K562 (cell line): ENCODE measurements at regions not wholly inside any gene's neighbourhood (a gene's known extent, or its start where the extent isn't known, plus 50 kb on each side); places are given as distances from the start of the nearest gene placed in this dataset.
A peak's percentile ranks its signal among the peaks of the same experiment; 100 is the strongest.

Experiments used
- ATAC-seq: fragments of 200-7000 bp; cut with Tn5 transposase; 3 replicates; pipeline ENCODE4 v1.9.1; 2020; ENCODE audit warnings: moderate library complexity
- BruUV-seq: library from RNA; stranded (reverse); fragments of 400-500 nt; replicated peaks from 2 replicates; lab custom pipeline; 2021; lab: Mats Ljungman, UMichigan
- CTCF ChIA-PET: fragments of 300-600 bp; formaldehyde crosslinking; extraction: SDS; loops from one replicate; lab custom pipeline; 2021; ENCODE audit warnings: low intra/inter-chr PET ratio; lab: Yijun Ruan, JAX
- POLR2A ChIA-PET: fragments of 300-600, 350-650 bp; sonication (Branson Sonifier 250); formaldehyde crosslinking; extraction: SDS; loops from one replicate; lab custom pipeline; 2021; ENCODE audit warnings: antibody characterized with exemption, inconsistent platforms; lab: Yijun Ruan, JAX
- DNase-seq, 4 experiments: peaks; one replicate each; pipeline versions ENCODE4 v3.0.0 to v3.0.0-alpha.2; 2011 to 2018; ENCODE audit warnings: low spot score in 3 of 4, mixed read lengths in 3 of 4; ENCODE audit errors: extremely low read depth in 1 of 4
- FAIRE-seq: peaks from 2 replicates; lab custom pipeline; 2011; peaks lifted over from hg19 to GRCh38; lab: Jason Lieb, UNC
- H2AFZ ChIP-seq: 2 replicates; pipeline ENCODE4 v1.6.0; 2011; ENCODE audit warnings: low read depth, low read length, control low read depth, inconsistent platforms
- H3K27ac ChIP-seq: fragments of 200-600 bp; 3 replicates; pipeline ENCODE4 v1.8.0; 2011; ENCODE audit warnings: low read depth, mild to moderate bottlenecking, control low read depth, inconsistent platforms, low read length, moderate library complexity, mixed read lengths; ENCODE audit errors: extremely low read depth
- H3K27me3 ChIP-seq, 2 experiments: fragments of 300-600 bp in 1 of 2; 2 replicates in 1 of 2; 3 replicates in 1 of 2; pipeline versions ENCODE4 v1.6.0 to v1.8.0; 2011; ENCODE audit warnings: inconsistent platforms in 2 of 2, low read length in 2 of 2, mild to moderate bottlenecking in 1 of 2, mixed read lengths in 1 of 2, moderate library complexity in 1 of 2; ENCODE audit not compliant: control insufficient read depth in 2 of 2, insufficient read depth in 2 of 2
- H3K36me3 ChIP-seq: fragments of 300-600 bp; 3 replicates; pipeline ENCODE4 v1.8.0; 2011; ENCODE audit warnings: mild to moderate bottlenecking, low read length, inconsistent platforms; ENCODE audit not compliant: control insufficient read depth, insufficient read depth
- H3K4me1 ChIP-seq, 2 experiments: fragments of 200-600 bp in 1 of 2; replicated peaks in 1 of 2; 2 replicates in 1 of 2; 3 replicates in 1 of 2; pipeline versions ENCODE4 v1.5.1 to v1.8.0; 2011; ENCODE audit warnings: inconsistent platforms in 2 of 2, low read length in 2 of 2, mild to moderate bottlenecking in 1 of 2, mixed read lengths in 1 of 2, moderate library complexity in 1 of 2; ENCODE audit not compliant: control insufficient read depth in 2 of 2, insufficient read depth in 2 of 2
- H3K4me2 ChIP-seq: 2 replicates; pipeline ENCODE4 v1.6.1; 2011; ENCODE audit warnings: low read length, control low read depth, inconsistent platforms, mixed read lengths; ENCODE audit not compliant: insufficient read depth
- H3K4me3 ChIP-seq: fragments of 200-600 bp; sonication (generic), shearing (Covaris generic); 2 replicates; pipeline ENCODE4 v1.5.1; 2016; ENCODE audit warnings: control low read depth, inconsistent platforms
- H3K79me2 ChIP-seq: fragments of 200-600 bp; 3 replicates; pipeline ENCODE4 v1.8.0; 2011; ENCODE audit warnings: low read length, inconsistent platforms; ENCODE audit not compliant: control insufficient read depth, insufficient read depth
- H3K9ac ChIP-seq, 2 experiments: 2 replicates each; pipeline versions ENCODE4 v1.6.0 to v1.6.1; 2011; ENCODE audit warnings: low read depth in 2 of 2, low read length in 2 of 2, control low read depth in 1 of 2, inconsistent platforms in 1 of 2, mild to moderate bottlenecking in 1 of 2, mixed read lengths in 1 of 2; ENCODE audit not compliant: insufficient read depth in 1 of 2
- H3K9me1 ChIP-seq: one replicate; pipeline ENCODE4 v1.6.0; 2011; ENCODE audit warnings: inconsistent platforms, mild to moderate bottlenecking, low read length, moderate library complexity; ENCODE audit not compliant: control insufficient read depth, insufficient read depth
- H3K9me3 ChIP-seq: replicated peaks from 2 replicates; pipeline ENCODE4 v1.5.1; 2011; ENCODE audit warnings: low read depth, low read length, inconsistent platforms; ENCODE audit not compliant: control insufficient read depth, insufficient read depth
- H4K20me1 ChIP-seq: replicated peaks from 2 replicates; pipeline ENCODE4 v1.6.1; 2011; ENCODE audit warnings: low read length, inconsistent platforms, mixed read lengths; ENCODE audit not compliant: control insufficient read depth, insufficient read depth
- CBX5 ChIP-seq: IDR thresholded peaks from 2 replicates; pipeline ENCODE4 v1.6.1; 2014; ENCODE audit warnings: low read depth, borderline replicate concordance
- ELF1 ChIP-seq: fragments of 200-800 bp; sonication (Bioruptor generic); IDR thresholded peaks from 2 replicates; pipeline ENCODE4 v1.6.1; 2016; ENCODE audit warnings: missing genetic modification characterization, missing compliant biosample characterization
- GATAD2B ChIP-seq: fragments of 450-650 bp; IDR thresholded peaks from 2 replicates; pipeline ENCODE4 v1.6.1; 2017; ENCODE audit warnings: mild to moderate bottlenecking, borderline replicate concordance
- KLF1 ChIP-seq: fragments of 450-650 bp; IDR thresholded peaks from 2 replicates; pipeline ENCODE4 v1.6.1; 2016; ENCODE audit warnings: missing genetic modification characterization, missing compliant biosample characterization
- MAFF ChIP-seq: IDR thresholded peaks from 2 replicates; pipeline ENCODE4 v1.6.1; 2012; ENCODE audit warnings: low read length, improper control_type of control experiment
- MEF2D ChIP-seq: conservative IDR thresholded peaks from 2 replicates; pipeline ENCODE4 v1.6.1; 2016; ENCODE audit warnings: low read depth, missing genetic modification characterization, missing compliant biosample characterization
- NFE2 ChIP-seq: IDR thresholded peaks from 2 replicates; pipeline ENCODE4 v1.6.1; 2014; ENCODE audit warnings: antibody characterized with exemption, low read depth
- PHTF2 ChIP-seq: fragments of 250-450 bp; sonication (Bioruptor Pico); IDR thresholded peaks from 2 replicates; pipeline ENCODE4 v1.5.0; 2021; ENCODE audit warnings: mild to moderate bottlenecking
- POLR2A ChIP-seq: fragments of 450-650 bp; conservative IDR thresholded peaks from 2 replicates; pipeline ENCODE4 v1.6.1; 2016
- PYGO2 ChIP-seq: fragments of 450-650 bp; IDR thresholded peaks from 2 replicates; pipeline ENCODE4 v1.6.1; 2016; ENCODE audit warnings: mild to moderate bottlenecking, missing genetic modification characterization, moderate library complexity, missing compliant biosample characterization
- SAFB ChIP-seq: fragments of 200-400 bp; formaldehyde crosslinking; IDR thresholded peaks from 2 replicates; pipeline ENCODE4 v1.6.1; 2017; ENCODE audit warnings: low read depth, low read length, borderline replicate concordance
- SNIP1 ChIP-seq: fragments of 450-650 bp; IDR thresholded peaks from 2 replicates; pipeline ENCODE4 v1.7.1; 2017; ENCODE audit warnings: low read depth, mild to moderate bottlenecking
- SOX6 ChIP-seq: fragments of 450-650 bp; IDR thresholded peaks from 2 replicates; pipeline ENCODE4 v1.6.1; 2014; ENCODE audit warnings: mild to moderate bottlenecking
- SPI1 ChIP-seq: IDR thresholded peaks from 2 replicates; pipeline ENCODE4 v1.6.1; 2011; ENCODE audit warnings: low read depth, low read length, control low read depth, borderline replicate concordance
- STAT5A ChIP-seq: IDR thresholded peaks from 2 replicates; pipeline ENCODE4 v1.6.1; 2012; ENCODE audit warnings: low read length, inconsistent platforms, borderline replicate concordance
- ZBTB26 ChIP-seq: fragments of 450-650 bp; formaldehyde crosslinking; IDR thresholded peaks from 2 replicates; pipeline ENCODE4 v1.4.0; 2022; ENCODE audit warnings: missing genetic modification characterization
- ZKSCAN8 ChIP-seq: fragments of 200-800 bp; sonication (Bioruptor generic); IDR thresholded peaks from 2 replicates; pipeline ENCODE4 v1.6.1; 2016; ENCODE audit warnings: missing genetic modification characterization, missing compliant biosample characterization
- ZNF175 ChIP-seq: fragments of 200-800 bp; sonication (Bioruptor generic); IDR thresholded peaks from 2 replicates; pipeline ENCODE4 v1.6.1; 2016; ENCODE audit warnings: low read depth, mild to moderate bottlenecking, missing genetic modification characterization, missing compliant biosample characterization
- ZNF263 ChIP-seq: sonication (generic); formaldehyde crosslinking; IDR thresholded peaks from 2 replicates; pipeline ENCODE4 v1.8.0; 2022; ENCODE audit warnings: mild to moderate bottlenecking, missing genetic modification reagents, borderline replicate concordance
- ZNF347 ChIP-seq: fragments of 450-650 bp; formaldehyde crosslinking; IDR thresholded peaks from 2 replicates; pipeline ENCODE4 v1.4.0; 2020; ENCODE audit warnings: low read depth, mild to moderate bottlenecking, moderate library complexity
- ZNF561 ChIP-seq: fragments of 450-650 bp; formaldehyde crosslinking; conservative IDR thresholded peaks from 2 replicates; pipeline ENCODE4 v1.4.0; 2020; ENCODE audit warnings: mild to moderate bottlenecking, moderate library complexity
- ZNF584 ChIP-seq: fragments of 200-800 bp; sonication (Bioruptor generic); IDR thresholded peaks from 2 replicates; pipeline ENCODE4 v1.6.1; 2016; ENCODE audit warnings: low read depth, mild to moderate bottlenecking, missing genetic modification characterization, missing compliant biosample characterization
- ZNF668 ChIP-seq: fragments of 250-450 bp; sonication (Bioruptor Pico); IDR thresholded peaks from 2 replicates; pipeline ENCODE4 v1.8.0; 2022; ENCODE audit warnings: mild to moderate bottlenecking, inconsistent platforms
- ZNF76 ChIP-seq: fragments of 250-450 bp; sonication (Bioruptor Pico); IDR thresholded peaks from 2 replicates; pipeline ENCODE4 v1.4.0; 2020; ENCODE audit warnings: mild to moderate bottlenecking, moderate library complexity, borderline replicate concordance
- ZNF79 ChIP-seq: fragments of 250-450 bp; sonication (Bioruptor Pico); IDR thresholded peaks from 2 replicates; pipeline ENCODE4 v1.4.0; 2020; ENCODE audit warnings: low read depth, mild to moderate bottlenecking, moderate library complexity
- WGBS: fragments of 100-300 bp; shearing (Covaris generic); methylation state at CpG from one replicate; pipeline ENCODE4 v1.1.6; 2016; ENCODE audit warnings: low coverage, mixed read lengths; ENCODE audit not compliant: insufficient coverage; ENCODE audit errors: missing lambda C conversion rate; 5-methylcytosine and 5-hydroxymethylcytosine counted together
- in situ Hi-C: fragments of 300-500 bp; cut with MboI; formaldehyde crosslinking; loops from 4 replicates; pipeline ENCODE4 v1.15.0; 2018; ENCODE audit warnings: inconsistent platforms, mixed read lengths
- intact Hi-C: fragments of 100-400 bp; cut with micrococcal nuclease; formaldehyde crosslinking; loops from 2 replicates; pipeline ENCODE4 v1.14.2; 2022

- intact Hi-C loops: loop anchor here (10.0 kb wide), 1 partner anchor 866 kb away; the partner anchor contains the start of gene SYPL1
- Histone ChIP-seq H3K9ac (peak overlapping the region in 1 of 2 experiments; percentile 4; a peak in 1 of 4 replicates), H3K9me1 (no peaks in the 10 kb centered on the region), H3K36me3 (no peaks in the 10 kb centered on the region), H4K20me1 (no peaks in the 10 kb centered on the region), H3K4me2 (peak overlapping the region; percentile 73; the same call in 1 of the 2 replicates), H3K27ac (peak overlapping the region; percentile 89), H3K27me3 (no peaks in the 10 kb centered on the region), H2AFZ (peak overlapping the region; percentile 92), H3K9me3 (no peaks in the 10 kb centered on the region), H3K79me2 (no peaks in the 10 kb centered on the region; the same call in 2 of the 3 replicates), H3K4me1 (peaks cover 25 to 63% of the 10 kb centered on the region in 2 experiments), H3K4me3 (no peak overlapping the region)
- POLR2A ChIA-PET: interaction anchor here (0.5 to 5.3 kb wide), 9 partner anchors 9 to 322 kb away, joined by 3 to 30 read pairs (median 3); no protein-coding TSS in a partner anchor
- in situ Hi-C loops: no loop called here
- ATAC-seq: no peak
- WGBS: 29% methylated on average over 3 of the region's 3 CpGs
- no peak for DNase-seq
- no TSS peak for BruUV-seq
- FAIRE-seq: peak; percentile 11
- CTCF ChIA-PET: no interaction called here
- TF ChIP-seq ZNF76 (CRISPR knock-in tag) (no peak), ZNF668 (CRISPR knock-in tag) (peak; percentile 64; the same call in 1 of the 2 replicates), SNIP1 (no peak), ZBTB26 (CRISPR knock-in tag) (no peak), KLF1 (tag) (no peak), PHTF2 (CRISPR knock-in tag) (peak; percentile 0; the same call in 1 of the 2 replicates), ZNF347 (CRISPR knock-in tag) (no peak), NFE2 (0 out of 2 replicates have a peak, but pooled peaks have one; percentile 0), ZKSCAN8 (no peak), ZNF79 (no peak), ELF1 (tag) (no peak), GATAD2B (peak; percentile 45; the same call in 1 of the 2 replicates), ZNF561 (CRISPR knock-in tag) (no peak), SPI1 (peak; percentile 39; the same call in 1 of the 2 replicates), PYGO2 (tag) (0 out of 2 replicates have a peak, but pooled peaks have one; percentile 44), ZNF263 (CRISPR knock-in tag) (no peak), SOX6 (peak; percentile 51; the same call in 1 of the 2 replicates), MAFF (peak; percentile 5; the same call in 1 of the 2 replicates), CBX5 (no peak), ZNF584 (CRISPR knock-in tag) (no peak), STAT5A (no peak), ZNF175 (CRISPR knock-in tag) (peak; percentile 19; the same call in 1 of the 2 replicates), POLR2A (no peak), MEF2D (tag) (no peak), SAFB (no peak)
Observed at GRCh38 chr7:106980358-106980685, 64.2 kb upstream of the PRKAR2B start.
